Rectal smooth muscle tissue (tissue), 1 donor: ENCODE measurements at regions not wholly inside any gene's neighbourhood (a gene's known extent, or its start where the extent isn't known, plus 50 kb on each side); places are given as distances from the start of the nearest gene placed in this dataset.

Source experiments
- H3K27ac ChIP-seq: one replicate; pipeline ENCODE4 v1.7.0; 2013; ENCODE audit warnings: low read depth, low read length, inconsistent platforms
- H3K27me3 ChIP-seq: one replicate; pipeline ENCODE4 v1.7.0; 2013; ENCODE audit warnings: low read length; ENCODE audit not compliant: control insufficient read depth, insufficient read depth
- H3K36me3 ChIP-seq: one replicate; pipeline ENCODE4 v1.7.0; 2013; ENCODE audit warnings: low read length; ENCODE audit not compliant: control insufficient read depth, insufficient read depth
- H3K4me1 ChIP-seq: one replicate; pipeline ENCODE4 v1.7.0; 2013; ENCODE audit warnings: low read length; ENCODE audit not compliant: control insufficient read depth, insufficient read depth
- H3K4me3 ChIP-seq: one replicate; pipeline ENCODE4 v1.7.0; 2013; ENCODE audit warnings: low read length
- H3K9ac ChIP-seq: one replicate; pipeline ENCODE4 v1.7.0; 2013; ENCODE audit warnings: low read length

- Histone ChIP-seq H3K9ac (no peak overlapping the region), H3K27me3 (peaks cover 35% of the 10 kb centered on the region)
These were observed 301.3 kb downstream of the PARP8 start for GRCh38 chr5:50967563-50968355.

DNA sequence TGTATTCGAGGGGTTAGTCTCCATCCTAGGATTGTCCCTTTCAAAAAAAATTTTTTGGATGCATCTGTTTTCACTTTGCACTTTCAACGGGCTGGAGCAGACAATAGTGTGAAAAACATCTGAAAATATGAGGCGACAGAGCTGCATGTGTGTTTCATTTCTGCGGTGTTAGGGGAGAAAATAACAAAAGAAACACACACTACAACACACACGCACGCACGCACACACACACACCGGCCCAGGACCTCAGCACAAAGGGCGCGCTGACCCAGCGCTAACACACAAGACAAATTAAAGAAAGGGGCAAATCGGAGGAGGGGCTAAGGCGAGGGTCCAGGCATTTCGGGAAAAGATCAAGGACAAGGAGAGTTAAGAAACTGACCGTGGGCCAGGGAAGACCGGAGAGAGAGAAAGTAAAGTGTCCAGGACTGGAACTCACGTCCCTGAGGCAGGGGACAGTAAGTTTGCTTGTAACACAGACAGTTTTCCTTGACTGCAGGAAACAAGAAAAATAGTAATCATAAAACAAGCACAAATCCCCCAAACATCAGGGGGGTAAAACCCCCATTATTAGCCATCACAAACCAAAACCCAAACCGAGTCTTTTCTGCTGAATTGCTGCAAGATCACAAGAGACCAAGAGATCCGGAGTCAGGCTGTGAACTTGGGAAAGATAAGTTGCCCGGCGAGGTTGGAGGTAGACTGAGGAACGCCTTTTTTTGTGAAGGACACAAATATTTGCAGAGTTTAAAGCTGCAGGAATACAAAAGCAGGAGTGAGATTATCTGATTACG, 302.1 kb downstream of the PARP8 start:
- H3K9ac ChIP-seq, result no peak overlapping the region
- peaks cover 34% of the 10 kb centered on the region for H3K27me3 ChIP-seq
- peak overlapping the region; percentile 60 for H3K4me3 ChIP-seq
- no peak overlapping the region for H3K27ac ChIP-seq
- H3K36me3 ChIP-seq, result no peaks in the 10 kb centered on the region
- peaks cover 3% of the 10 kb centered on the region for H3K4me1 ChIP-seq

More at GRCh38 chr5:50967563-50968355, 301.3 kb downstream of the PARP8 start:
- Histone ChIP-seq H3K36me3 (no peaks in the 10 kb centered on the region), H3K27ac (no peak overlapping the region), H3K4me1 (peaks cover 3% of the 10 kb centered on the region), H3K4me3 (peak overlapping the region; percentile 60)

DNA sequence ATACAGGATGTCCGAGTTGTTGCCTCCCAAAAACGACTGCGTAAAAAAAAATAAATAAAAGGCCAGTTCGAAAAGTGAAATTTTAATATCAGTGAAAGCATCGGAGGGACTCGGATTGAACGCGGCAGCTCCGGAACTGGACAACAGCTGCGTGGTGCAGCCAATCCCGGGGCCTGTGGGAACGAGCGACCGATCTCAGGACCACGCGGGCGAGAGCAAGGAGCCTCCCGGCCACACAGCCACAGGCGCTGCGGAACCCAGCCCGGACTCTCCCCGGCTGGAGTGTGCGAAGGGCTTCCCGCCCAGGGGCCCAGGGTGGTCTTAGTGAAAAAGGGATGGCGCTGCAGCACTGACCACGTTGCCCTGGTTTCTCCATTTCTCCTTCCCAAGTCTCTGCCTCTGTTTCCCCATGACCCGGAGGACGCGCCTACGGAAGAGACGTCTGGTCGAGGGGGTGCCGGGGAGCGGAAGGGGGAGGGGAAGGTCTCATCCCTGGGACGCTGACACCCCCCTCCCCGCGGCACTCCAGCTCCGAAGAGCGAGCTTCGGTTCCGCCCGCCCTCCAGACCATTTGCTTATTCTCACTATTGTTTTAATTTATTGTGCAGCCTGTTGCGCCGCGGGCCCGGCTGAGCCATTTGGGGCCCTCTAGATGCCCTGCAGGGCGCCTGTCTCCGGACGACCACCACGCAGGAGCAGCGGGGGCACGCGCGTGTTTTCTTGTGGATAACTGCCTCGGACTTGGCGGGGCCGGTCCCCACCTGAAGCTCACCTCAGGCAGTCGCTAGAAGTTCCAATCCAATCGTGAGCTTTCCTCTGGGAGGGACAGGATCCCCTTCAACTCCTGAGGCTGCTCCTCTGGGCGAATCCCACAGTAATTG, 303.0 kb downstream of the PARP8 start:
- H3K27ac ChIP-seq, result no peak overlapping the region
- H3K4me3 ChIP-seq, result peak overlapping the region; percentile 60
- H3K27me3 ChIP-seq, result peaks cover 28% of the 10 kb centered on the region
- peaks cover 3% of the 10 kb centered on the region for H3K4me1 ChIP-seq
- H3K9ac ChIP-seq, result no peak overlapping the region
- no peaks in the 10 kb centered on the region for H3K36me3 ChIP-seq

DNA sequence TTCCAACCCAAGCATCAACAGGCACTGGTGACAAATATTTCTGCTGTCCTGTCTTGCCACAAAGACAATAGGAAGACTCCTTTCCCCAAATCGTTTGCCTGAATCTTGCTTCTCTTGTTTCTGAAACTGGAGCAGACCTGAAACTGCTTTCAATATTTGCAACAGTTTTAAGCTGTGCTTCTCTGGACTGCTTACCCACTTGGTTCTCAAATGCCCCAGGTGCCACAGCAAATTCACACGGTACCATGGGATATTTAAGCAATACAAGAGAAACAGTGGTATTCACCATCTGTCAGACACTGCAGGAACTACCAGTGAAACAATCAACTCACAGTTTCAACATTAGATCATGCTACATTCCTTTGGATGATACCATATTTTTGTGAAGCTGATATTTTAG, 309.4 kb downstream of the PARP8 start:
- H3K27ac ChIP-seq, result no peak overlapping the region
- H3K4me3 ChIP-seq, result no peak overlapping the region
- no peaks in the 10 kb centered on the region for H3K27me3 ChIP-seq
- H3K9ac ChIP-seq, result no peak overlapping the region
- no peaks in the 10 kb centered on the region for H3K4me1 ChIP-seq
- H3K36me3 ChIP-seq, result no peaks in the 10 kb centered on the region

DNA sequence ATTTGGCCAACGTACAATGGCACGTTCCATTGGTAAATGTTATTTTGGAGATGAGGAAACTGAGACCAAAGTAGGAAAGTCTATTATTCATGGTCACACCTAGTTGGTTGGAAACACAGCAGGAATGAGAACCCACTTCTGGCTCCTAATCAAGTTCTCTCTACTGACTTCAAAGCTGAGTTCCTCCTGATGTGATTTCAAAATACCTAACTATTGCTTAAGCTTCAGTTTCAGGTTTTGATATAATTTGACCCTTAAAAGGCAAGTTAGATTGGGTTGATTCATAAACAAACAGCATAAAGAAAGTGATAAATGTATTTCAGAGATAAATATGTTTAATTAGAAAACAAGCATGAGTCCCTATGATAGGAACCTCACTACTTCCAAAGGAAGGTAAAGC, 312.5 kb downstream of the PARP8 start:
- H3K27me3 ChIP-seq, result no peaks in the 10 kb centered on the region
- H3K36me3 ChIP-seq, result no peaks in the 10 kb centered on the region
- no peak overlapping the region for H3K4me3 ChIP-seq
- no peak overlapping the region for H3K27ac ChIP-seq
- H3K9ac ChIP-seq, result no peak overlapping the region
- H3K4me1 ChIP-seq, result no peaks in the 10 kb centered on the region

DNA sequence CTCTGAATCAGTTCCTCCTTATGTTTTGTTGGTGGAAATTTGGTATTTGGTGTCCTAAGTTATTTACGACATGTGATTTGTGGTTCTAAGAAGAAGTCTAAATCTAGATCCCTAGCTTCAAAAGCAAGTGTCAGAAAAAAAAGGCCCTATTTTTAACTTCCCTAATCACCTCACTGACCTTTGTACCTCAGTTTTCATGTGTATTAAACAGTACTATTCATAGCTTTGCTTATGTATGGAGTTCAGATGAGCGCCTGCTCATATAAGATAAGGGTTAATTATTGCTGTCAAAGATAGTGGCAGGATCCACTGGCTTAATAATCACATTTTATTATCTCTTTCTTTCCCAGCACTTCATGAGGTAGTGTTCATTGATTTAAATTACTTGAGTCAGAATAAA, 318.2 kb downstream of the PARP8 start:
- no peak overlapping the region for H3K9ac ChIP-seq
- no peak overlapping the region for H3K27ac ChIP-seq
- H3K4me3 ChIP-seq, result no peak overlapping the region
- no peaks in the 10 kb centered on the region for H3K36me3 ChIP-seq
- H3K4me1 ChIP-seq, result no peaks in the 10 kb centered on the region
- no peaks in the 10 kb centered on the region for H3K27me3 ChIP-seq

GRCh38 chr5:50990296-50990924, 324.0 kb downstream of the PARP8 start:
- Histone ChIP-seq H3K9ac (no peak overlapping the region), H3K4me1 (no peaks in the 10 kb centered on the region), H3K4me3 (no peak overlapping the region), H3K27me3 (no peaks in the 10 kb centered on the region), H3K27ac (no peak overlapping the region), H3K36me3 (no peaks in the 10 kb centered on the region)

GRCh38 chr5:50995285-50995942, 329.0 kb downstream of the PARP8 start:
- no peaks in the 10 kb centered on the region for H3K4me1 ChIP-seq
- H3K4me3 ChIP-seq, result no peak overlapping the region
- H3K9ac ChIP-seq, result no peak overlapping the region
- no peaks in the 10 kb centered on the region for H3K27me3 ChIP-seq
- H3K27ac ChIP-seq, result no peak overlapping the region
- H3K36me3 ChIP-seq, result no peaks in the 10 kb centered on the region

DNA sequence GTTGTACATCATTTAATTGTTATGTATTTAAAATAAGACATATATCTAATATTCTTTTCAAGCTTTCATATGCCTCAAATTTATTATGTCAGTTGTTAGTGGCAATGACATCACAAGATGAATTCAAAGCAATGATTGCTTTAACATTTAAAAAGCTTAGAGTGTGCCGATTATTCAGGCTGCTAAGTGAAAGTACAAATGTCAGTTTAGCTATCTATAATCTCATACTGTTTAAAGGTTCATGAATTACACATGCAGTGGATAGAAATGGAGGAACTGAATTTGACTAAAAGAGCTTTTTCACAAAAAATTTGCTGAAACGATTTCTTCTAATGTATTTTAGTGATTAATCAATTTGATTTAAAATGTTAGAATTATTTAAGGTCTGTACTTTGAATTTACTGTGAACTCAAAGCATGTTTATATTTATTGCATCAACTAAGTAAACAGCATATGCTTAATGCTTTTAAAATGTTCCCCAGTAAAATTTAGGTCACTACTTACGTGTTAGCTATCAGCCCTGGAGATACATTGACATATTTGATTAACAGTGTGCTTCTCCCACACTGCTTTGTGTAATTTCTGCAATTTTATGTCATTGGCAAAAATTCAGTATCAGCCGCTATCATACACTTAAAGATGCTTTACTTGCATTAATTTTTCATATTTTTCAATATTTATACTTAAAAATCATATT, 334.9 kb downstream of the PARP8 start:
- Histone ChIP-seq H3K4me1 (no peaks in the 10 kb centered on the region), H3K4me3 (no peak overlapping the region), H3K27ac (no peak overlapping the region), H3K9ac (no peak overlapping the region), H3K36me3 (no peaks in the 10 kb centered on the region), H3K27me3 (no peaks in the 10 kb centered on the region)

- no peak overlapping the region for H3K27ac ChIP-seq
- H3K4me3 ChIP-seq, result no peak overlapping the region
- H3K9ac ChIP-seq, result no peak overlapping the region
- H3K27me3 ChIP-seq, result no peaks in the 10 kb centered on the region
- no peaks in the 10 kb centered on the region for H3K36me3 ChIP-seq
- no peaks in the 10 kb centered on the region for H3K4me1 ChIP-seq
These were observed 335.9 kb downstream of the PARP8 start for GRCh38 chr5:51002368-51002767.

DNA sequence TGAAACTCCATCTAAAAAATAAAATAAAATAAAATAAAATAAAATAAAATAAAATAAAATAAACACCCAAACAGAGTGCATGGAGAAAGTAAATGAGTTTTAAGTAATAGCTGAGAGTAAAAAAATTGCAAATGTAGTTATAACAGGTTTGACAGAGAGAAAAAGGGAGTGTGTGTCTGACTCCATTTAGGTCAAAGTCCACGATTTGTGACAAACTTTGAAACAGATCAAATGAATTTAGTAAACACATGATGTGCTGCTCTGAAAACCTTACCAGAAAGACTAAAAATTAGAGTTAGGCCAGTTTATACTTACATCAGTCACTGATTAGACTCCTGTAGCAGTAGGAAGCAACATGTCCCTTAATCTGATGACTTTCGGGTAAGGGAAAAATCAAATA, 346.6 kb downstream of the PARP8 start:
- H3K36me3 ChIP-seq, result no peaks in the 10 kb centered on the region
- H3K27ac ChIP-seq, result no peak overlapping the region
- no peaks in the 10 kb centered on the region for H3K4me1 ChIP-seq
- H3K4me3 ChIP-seq, result no peak overlapping the region
- no peak overlapping the region for H3K9ac ChIP-seq
- no peaks in the 10 kb centered on the region for H3K27me3 ChIP-seq
